Chondrocyte (in vitro differentiated cells): ENCODE measurements at regions not wholly inside any gene's neighbourhood (a gene's known extent, or its start where the extent isn't known, plus 50 kb on each side); places are given as distances from the start of the nearest gene placed in this dataset.

Source experiments
- DNase-seq: peaks from one replicate; pipeline ENCODE4 v3.0.0; 2021; ENCODE audit warnings: mixed read lengths, low spot score
- H3K27ac Mint-ChIP-seq: one replicate; pipeline ENCODE4 v1.8.0; 2021; ENCODE audit warnings: mild to moderate bottlenecking, moderate library complexity, mixed read lengths; ENCODE audit not compliant: unreplicated experiment
- H3K27me3 Mint-ChIP-seq: 2 replicates; pipeline ENCODE4 v1.8.0; 2021; ENCODE audit warnings: low read depth, mixed read lengths
- H3K36me3 Mint-ChIP-seq: 2 replicates; pipeline ENCODE4 v1.8.0; 2021; ENCODE audit warnings: low read depth, mixed read lengths
- H3K4me1 Mint-ChIP-seq: 2 replicates; pipeline ENCODE4 v1.8.0; 2021; ENCODE audit warnings: low read depth, mild to moderate bottlenecking, mixed read lengths
- H3K4me3 Mint-ChIP-seq: one replicate; pipeline ENCODE4 v1.8.0; 2021; ENCODE audit warnings: mild to moderate bottlenecking, moderate library complexity, mixed read lengths; ENCODE audit not compliant: unreplicated experiment
- H3K9me3 Mint-ChIP-seq: 2 replicates; pipeline ENCODE4 v1.8.0; 2021; ENCODE audit warnings: low read depth, mixed read lengths
- TF ChIP-seq, protein P1 (sequence below): fragments of 200-600 bp; sonication (generic); IDR thresholded peaks from 2 replicates; pipeline ENCODE4 v1.5.0; 2021; ENCODE audit warnings: antibody characterized with exemption, mild to moderate bottlenecking, moderate library complexity

- no peaks in the 10 kb centered on the region for H3K36me3 Mint-ChIP-seq
- TF ChIP-seq, protein P1, sequence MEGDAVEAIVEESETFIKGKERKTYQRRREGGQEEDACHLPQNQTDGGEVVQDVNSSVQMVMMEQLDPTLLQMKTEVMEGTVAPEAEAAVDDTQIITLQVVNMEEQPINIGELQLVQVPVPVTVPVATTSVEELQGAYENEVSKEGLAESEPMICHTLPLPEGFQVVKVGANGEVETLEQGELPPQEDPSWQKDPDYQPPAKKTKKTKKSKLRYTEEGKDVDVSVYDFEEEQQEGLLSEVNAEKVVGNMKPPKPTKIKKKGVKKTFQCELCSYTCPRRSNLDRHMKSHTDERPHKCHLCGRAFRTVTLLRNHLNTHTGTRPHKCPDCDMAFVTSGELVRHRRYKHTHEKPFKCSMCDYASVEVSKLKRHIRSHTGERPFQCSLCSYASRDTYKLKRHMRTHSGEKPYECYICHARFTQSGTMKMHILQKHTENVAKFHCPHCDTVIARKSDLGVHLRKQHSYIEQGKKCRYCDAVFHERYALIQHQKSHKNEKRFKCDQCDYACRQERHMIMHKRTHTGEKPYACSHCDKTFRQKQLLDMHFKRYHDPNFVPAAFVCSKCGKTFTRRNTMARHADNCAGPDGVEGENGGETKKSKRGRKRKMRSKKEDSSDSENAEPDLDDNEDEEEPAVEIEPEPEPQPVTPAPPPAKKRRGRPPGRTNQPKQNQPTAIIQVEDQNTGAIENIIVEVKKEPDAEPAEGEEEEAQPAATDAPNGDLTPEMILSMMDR, result no peak
- no peak for DNase-seq
These were observed 261.1 kb downstream of the SIPA1L2 start for GRCh38 chr1:232368821-232369321.

DNA sequence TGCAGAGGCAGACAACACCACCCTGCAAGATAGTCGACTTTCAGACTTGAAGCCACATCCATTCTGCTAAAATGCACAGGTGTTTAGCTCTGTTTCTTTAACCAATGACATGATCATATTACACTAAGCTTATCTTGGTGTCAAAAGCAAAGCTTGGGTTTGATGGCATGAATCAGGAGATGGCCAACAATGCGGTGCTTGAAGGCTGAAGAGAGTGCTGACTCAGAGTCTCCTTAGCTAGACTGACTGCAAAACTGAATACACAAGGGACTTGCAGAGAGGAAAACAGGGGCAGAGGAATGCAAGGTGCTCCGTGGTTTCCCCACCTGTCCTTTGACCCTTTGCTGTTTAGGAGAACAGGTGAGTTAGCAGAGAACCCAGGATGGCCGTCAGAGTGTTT, 262.6 kb downstream of the SIPA1L2 start:
- Mint-ChIP-seq H3K27me3 (no peaks in the 10 kb centered on the region), H3K36me3 (no peaks in the 10 kb centered on the region), H3K27ac (no peak overlapping the region), H3K4me1 (peaks cover 4% of the 10 kb centered on the region), H3K4me3 (no peak overlapping the region), H3K9me3 (no peaks in the 10 kb centered on the region)
- no peak for DNase-seq
- TF ChIP-seq, protein P1, result no peak

More at GRCh38 chr1:232368821-232369321, 261.1 kb downstream of the SIPA1L2 start:
- Mint-ChIP-seq H3K27ac (no peak overlapping the region), H3K9me3 (no peaks in the 10 kb centered on the region), H3K4me1 (peaks cover 6% of the 10 kb centered on the region), H3K27me3 (no peaks in the 10 kb centered on the region), H3K4me3 (no peak overlapping the region)

DNA sequence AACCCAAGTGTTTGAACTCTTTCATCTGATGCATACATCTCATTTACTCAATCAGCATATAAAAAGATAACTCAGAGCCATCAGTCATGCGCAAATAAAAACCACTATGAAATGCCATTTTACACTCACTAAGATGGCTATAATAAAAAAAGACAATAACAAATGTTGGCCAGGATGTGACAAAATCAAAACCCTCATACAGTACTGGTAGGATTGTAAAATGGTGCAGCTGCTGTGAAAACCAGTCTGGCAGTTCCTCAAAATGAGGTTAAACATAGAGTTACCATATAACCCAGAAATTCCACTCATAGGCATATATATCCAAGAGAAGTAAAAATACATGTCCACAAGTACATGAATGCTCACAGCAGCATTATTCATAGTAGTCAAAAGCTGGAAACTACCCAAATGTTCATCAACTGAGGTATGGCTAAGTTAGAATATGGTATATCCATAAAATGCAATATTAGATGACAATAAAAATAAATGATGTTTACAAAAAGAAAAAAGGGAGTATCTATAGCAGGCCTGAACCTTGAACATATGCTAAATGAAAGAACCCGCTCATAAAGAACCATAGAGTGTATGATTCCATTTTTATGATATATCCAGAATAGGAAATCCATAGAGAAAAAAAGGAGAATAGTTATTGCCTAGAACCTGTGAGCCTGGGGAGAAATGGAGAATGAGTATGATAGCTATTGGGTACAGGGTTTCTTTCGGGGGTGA, 265.1 kb downstream of the SIPA1L2 start:
- TF ChIP-seq, protein P1, result no peak
- Mint-ChIP-seq H3K4me3 (no peak overlapping the region), H3K4me1 (peaks cover 15% of the 10 kb centered on the region), H3K27ac (no peak overlapping the region), H3K9me3 (no peaks in the 10 kb centered on the region), H3K36me3 (no peaks in the 10 kb centered on the region), H3K27me3 (no peaks in the 10 kb centered on the region)
- no peak for DNase-seq

DNA sequence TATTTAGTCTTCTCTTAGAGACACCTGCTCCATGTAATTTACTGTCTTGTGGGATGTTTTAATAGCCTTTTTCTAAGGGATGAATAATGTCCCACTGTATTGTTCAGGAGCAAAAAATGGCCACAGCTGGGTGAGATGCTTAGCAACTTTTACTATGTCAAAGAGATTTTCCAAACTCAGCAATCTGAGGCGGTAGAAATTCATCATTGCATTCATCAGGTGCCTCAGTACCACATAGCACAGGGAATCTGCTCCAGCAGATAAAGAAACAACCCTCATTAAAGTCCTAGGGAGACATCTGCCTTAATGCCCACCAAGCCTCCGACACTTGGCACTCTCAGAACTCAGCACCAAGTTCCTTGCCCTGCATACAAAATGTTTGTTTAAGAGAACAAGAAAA, 266.9 kb downstream of the SIPA1L2 start:
- peaks cover 13% of the 10 kb centered on the region for H3K4me1 Mint-ChIP-seq
- no peaks in the 10 kb centered on the region for H3K9me3 Mint-ChIP-seq
- H3K4me3 Mint-ChIP-seq, result no peak overlapping the region
- no peaks in the 10 kb centered on the region for H3K27me3 Mint-ChIP-seq
- TF ChIP-seq, protein P1, result no peak
- no peaks in the 10 kb centered on the region for H3K36me3 Mint-ChIP-seq
- no peak overlapping the region for H3K27ac Mint-ChIP-seq
- no peak for DNase-seq

GRCh38 chr1:232357416-232357815, 272.5 kb downstream of the SIPA1L2 start:
- Mint-ChIP-seq H3K27ac (no peak overlapping the region), H3K9me3 (no peaks in the 10 kb centered on the region), H3K4me1 (peaks cover 16% of the 10 kb centered on the region), H3K36me3 (no peaks in the 10 kb centered on the region), H3K27me3 (no peaks in the 10 kb centered on the region), H3K4me3 (no peak overlapping the region)
- DNase-seq, result no peak
- TF ChIP-seq, protein P1, result no peak
